ENCODE measurements at regions not wholly inside any gene's neighbourhood (a gene's known extent, or its start where the extent isn't known, plus 50 kb on each side); places are given as distances from the start of the nearest gene placed in this dataset.

GRCh38 chr3:174436367-174436766 is 422.8 kb upstream of the NAALADL2 start:
- TF ChIP-seq CTCF (conservative IDR thresholded peaks at IDR 0.05; ENCODE audit: low read length), result no peak
- no peak for TF ChIP-seq EZH2phosphoT487 (IDR thresholded peaks at IDR 0.05; ENCODE audit: borderline replicate concordance)

All from Loucy (cell line).